ENCODE measurements at regions not wholly inside any gene's neighbourhood (a gene's known extent, or its start where the extent isn't known, plus 50 kb on each side); places are given as distances from the start of the nearest gene placed in this dataset.

DNA sequence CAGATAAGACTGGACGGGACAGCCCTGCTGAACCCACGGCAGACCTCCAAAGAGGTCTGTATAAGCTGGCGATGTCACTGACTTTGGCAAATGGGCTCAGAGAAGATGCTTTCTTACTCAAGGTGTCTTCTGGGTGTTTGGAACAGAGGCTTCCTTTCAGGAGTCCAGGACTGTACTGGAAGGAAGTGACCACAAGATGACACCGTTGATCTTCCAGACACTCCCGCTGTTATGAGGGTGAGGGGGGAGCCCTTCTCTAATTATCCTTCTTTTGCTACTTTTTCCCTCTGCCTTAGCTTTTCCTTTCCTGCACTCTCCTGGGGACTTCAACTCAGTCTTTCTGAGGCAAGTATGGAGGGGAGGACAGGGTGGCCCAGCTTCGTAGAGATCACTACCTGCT is 65.2 kb upstream of the ZNF599 start:
- no peaks in the 10 kb centered on the region for H3K36me3 ChIP-seq (ENCODE audit: insufficient read depth, low read length)
- peaks cover 14% of the 10 kb centered on the region for H3K27me3 ChIP-seq (ENCODE audit: insufficient read depth, low read length)
- peaks cover 7% of the 10 kb centered on the region for H3K9me3 ChIP-seq (ENCODE audit: low read length)
- H3K4me1 ChIP-seq (ENCODE audit: insufficient read depth, low read length) = no peaks in the 10 kb centered on the region
- no peak overlapping the region for H2AFZ ChIP-seq (ENCODE audit: low read depth, low read length)
- H3K4me3 ChIP-seq (ENCODE audit: low read length) = no peak overlapping the region

DNA sequence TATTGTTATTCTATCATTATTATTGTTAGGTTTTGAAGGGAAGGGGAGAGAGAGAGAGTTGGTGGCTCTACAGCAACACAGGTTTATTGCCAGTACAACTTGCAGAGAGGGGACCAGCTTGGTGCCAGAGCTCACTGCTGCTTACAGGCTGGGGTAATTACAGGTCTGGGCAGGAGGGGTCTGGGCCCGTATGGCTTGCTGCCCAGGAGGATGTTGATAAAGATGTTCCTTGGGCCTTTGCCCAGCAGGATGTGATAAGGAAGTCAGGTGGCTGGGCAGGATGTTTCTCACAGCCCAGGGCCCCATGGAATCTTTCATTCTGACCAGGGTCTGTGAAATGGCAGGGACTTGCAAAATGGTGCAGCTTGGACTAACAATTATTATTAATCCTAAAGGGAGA is 64.2 kb upstream of the ZNF599 start:
- peaks cover 7% of the 10 kb centered on the region for H3K9me3 ChIP-seq (ENCODE audit: low read length)
- H3K27me3 ChIP-seq (ENCODE audit: insufficient read depth, low read length) = peaks cover 14% of the 10 kb centered on the region
- H3K4me1 ChIP-seq (ENCODE audit: insufficient read depth, low read length) = no peaks in the 10 kb centered on the region
- H3K36me3 ChIP-seq (ENCODE audit: insufficient read depth, low read length) = no peaks in the 10 kb centered on the region
- H2AFZ ChIP-seq (ENCODE audit: low read depth, low read length) = no peak overlapping the region
- no peak overlapping the region for H3K4me3 ChIP-seq (ENCODE audit: low read length)

DNA sequence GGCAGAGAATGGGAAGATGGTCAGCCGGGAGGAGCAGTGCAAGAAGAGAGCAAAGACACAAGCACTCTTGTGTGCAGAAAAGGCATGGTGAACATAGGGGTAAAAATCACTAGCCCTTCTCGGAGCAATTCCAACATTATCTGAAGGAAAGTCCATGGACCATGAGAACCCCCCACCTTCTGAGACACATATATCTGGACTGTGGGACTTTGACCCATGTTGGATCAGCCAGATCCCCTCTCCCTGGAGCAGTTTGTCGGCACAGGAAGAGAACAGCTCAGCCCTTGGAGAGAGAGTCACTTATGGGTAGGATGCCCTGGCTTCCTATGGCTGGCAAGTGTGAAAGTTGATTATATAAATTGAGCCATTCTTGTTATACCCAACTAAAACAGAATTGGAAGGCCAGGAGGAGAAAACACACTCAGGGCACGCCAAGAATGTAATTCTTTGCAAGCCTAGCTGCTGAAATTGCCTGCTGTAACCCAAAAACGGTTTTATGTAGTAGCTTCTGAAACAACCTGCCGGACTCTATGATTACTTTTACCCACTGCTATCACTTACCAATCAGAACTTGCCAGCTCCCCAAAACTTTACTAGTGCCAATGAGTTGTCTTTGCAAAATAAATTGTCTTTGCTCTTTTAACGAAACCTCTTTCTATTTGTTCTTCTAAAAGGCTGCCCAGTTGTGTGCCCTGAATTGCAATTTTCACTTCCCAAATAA is 62.8 kb upstream of the ZNF599 start:
- H3K4me1 ChIP-seq (ENCODE audit: insufficient read depth, low read length) = no peaks in the 10 kb centered on the region
- peaks cover 14% of the 10 kb centered on the region for H3K27me3 ChIP-seq (ENCODE audit: insufficient read depth, low read length)
- no peak overlapping the region for H2AFZ ChIP-seq (ENCODE audit: low read depth, low read length)
- no peaks in the 10 kb centered on the region for H3K36me3 ChIP-seq (ENCODE audit: insufficient read depth, low read length)
- peaks cover 7% of the 10 kb centered on the region for H3K9me3 ChIP-seq (ENCODE audit: low read length)
- no peak overlapping the region for H3K4me3 ChIP-seq (ENCODE audit: low read length)

DNA sequence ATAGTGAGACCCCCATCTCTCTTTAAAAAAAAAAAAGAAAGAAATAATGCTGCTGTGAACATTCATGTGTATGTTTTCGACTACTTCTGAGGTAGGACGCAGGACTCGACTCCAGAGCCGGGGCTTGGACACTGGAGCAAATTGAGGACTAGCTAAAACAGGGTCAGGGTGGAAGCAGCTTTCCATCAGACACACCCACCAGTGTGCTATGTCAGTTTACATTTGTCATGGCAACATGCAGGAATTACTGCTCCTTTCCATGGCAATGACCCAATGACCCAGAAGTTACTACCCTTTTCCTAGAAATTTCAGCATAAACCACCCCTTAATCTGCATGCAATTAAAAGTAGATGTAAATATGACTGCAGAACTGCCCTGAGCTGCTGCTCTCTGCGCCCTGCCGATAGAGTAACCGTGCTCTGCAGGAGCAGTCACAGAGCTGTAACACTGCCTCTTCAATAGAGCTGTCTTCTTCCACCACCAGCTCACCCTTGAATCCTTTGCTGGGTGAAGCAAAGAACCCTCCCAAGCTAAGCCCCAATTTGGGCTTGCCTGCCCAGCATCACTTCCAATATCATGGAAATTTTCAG is 61.6 kb upstream of the ZNF599 start:
- Histone ChIP-seq H3K27me3 (ENCODE audit: insufficient read depth, low read length) (peaks cover 11% of the 10 kb centered on the region), H3K4me3 (ENCODE audit: low read length) (no peak overlapping the region), H3K36me3 (ENCODE audit: insufficient read depth, low read length) (no peaks in the 10 kb centered on the region), H3K9me3 (ENCODE audit: low read length) (peaks cover 7% of the 10 kb centered on the region), H3K4me1 (ENCODE audit: insufficient read depth, low read length) (no peaks in the 10 kb centered on the region), H2AFZ (ENCODE audit: low read depth, low read length) (no peak overlapping the region)

DNA sequence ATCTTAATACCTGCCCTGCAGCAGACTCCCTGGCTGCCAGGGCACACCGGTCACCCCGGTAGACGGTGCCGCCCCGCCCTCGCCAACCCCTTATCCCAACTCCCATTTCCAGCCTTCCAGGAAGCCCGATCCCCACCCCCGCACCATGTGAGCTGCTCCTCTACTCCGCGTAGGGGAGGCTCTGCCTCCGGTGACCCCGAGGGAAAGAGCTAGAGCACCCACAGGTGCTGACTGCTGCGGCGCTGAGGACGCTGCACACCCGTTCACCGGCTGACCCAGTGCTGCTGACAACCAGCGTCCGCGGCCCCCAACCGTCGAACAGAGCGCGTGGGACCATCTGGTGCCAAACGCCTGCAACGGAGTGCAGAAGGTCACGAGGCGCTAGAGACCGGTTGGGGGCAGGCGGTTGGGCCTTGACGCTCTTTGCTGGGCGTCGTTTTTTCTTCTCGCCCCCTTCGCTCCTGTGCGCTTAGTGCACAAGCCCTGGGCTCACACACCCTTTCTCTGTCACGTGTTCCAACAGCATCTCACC is 59.6 kb upstream of the ZNF599 start:
- no peak overlapping the region for H3K4me3 ChIP-seq (ENCODE audit: low read length)
- no peaks in the 10 kb centered on the region for H3K4me1 ChIP-seq (ENCODE audit: insufficient read depth, low read length)
- no peaks in the 10 kb centered on the region for H3K27me3 ChIP-seq (ENCODE audit: insufficient read depth, low read length)
- no peaks in the 10 kb centered on the region for H3K36me3 ChIP-seq (ENCODE audit: insufficient read depth, low read length)
- H2AFZ ChIP-seq (ENCODE audit: low read depth, low read length) = no peak overlapping the region
- peaks cover 1% of the 10 kb centered on the region for H3K9me3 ChIP-seq (ENCODE audit: low read length)

DNA sequence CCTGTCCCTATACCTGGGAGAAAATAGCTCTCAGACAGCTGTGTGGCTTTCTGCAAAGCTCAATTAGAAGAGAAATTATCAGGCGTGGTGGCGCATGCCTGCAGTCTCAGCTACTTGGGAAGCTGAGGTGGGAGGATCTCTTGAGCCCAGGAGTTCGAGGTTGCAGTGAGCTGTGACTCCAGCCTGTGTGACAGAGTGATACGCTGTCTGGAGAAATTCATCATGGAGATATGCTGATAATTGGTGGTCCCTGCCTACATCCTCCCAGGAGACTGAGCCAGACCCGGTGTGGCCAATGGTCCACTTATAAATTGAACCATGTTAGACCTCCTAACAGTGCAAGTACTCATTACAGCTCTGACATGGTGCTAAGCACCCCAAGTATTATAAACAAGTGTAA is 58.7 kb upstream of the ZNF599 start:
- no peak overlapping the region for H3K4me3 ChIP-seq (ENCODE audit: low read length)
- H3K36me3 ChIP-seq (ENCODE audit: insufficient read depth, low read length) = no peaks in the 10 kb centered on the region

DNA sequence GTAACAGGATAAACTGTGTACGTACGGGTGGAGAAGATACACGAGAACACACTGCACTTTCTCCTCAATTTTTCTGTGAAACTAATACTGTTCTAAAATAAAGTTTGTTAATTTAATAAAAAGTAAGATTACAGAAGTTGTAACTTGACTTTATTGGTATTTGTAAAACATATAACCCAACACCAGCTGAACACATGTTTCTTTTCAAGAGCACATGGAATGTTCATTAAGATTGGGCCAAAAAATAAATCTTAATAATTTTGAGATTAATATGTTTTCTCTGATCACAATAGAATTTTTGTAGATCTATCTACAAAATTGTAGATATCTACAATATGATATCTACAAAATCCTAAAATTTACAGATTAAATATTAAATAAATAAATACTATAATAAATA is 55.1 kb upstream of the ZNF599 start:
- Histone ChIP-seq H3K4me3 (ENCODE audit: low read length) (no peak overlapping the region), H3K9me3 (ENCODE audit: low read length) (no peaks in the 10 kb centered on the region), H2AFZ (ENCODE audit: low read depth, low read length) (no peak overlapping the region), H3K27me3 (ENCODE audit: insufficient read depth, low read length) (no peaks in the 10 kb centered on the region), H3K36me3 (ENCODE audit: insufficient read depth, low read length) (no peaks in the 10 kb centered on the region), H3K4me1 (ENCODE audit: insufficient read depth, low read length) (no peaks in the 10 kb centered on the region)

More for the DNA sequence above, 58.7 kb upstream of the ZNF599 start:
- peaks cover 1% of the 10 kb centered on the region for H3K9me3 ChIP-seq (ENCODE audit: low read length)
- no peaks in the 10 kb centered on the region for H3K4me1 ChIP-seq (ENCODE audit: insufficient read depth, low read length)
- H3K27me3 ChIP-seq (ENCODE audit: insufficient read depth, low read length) = no peaks in the 10 kb centered on the region
- no peak overlapping the region for H2AFZ ChIP-seq (ENCODE audit: low read depth, low read length)

DNA sequence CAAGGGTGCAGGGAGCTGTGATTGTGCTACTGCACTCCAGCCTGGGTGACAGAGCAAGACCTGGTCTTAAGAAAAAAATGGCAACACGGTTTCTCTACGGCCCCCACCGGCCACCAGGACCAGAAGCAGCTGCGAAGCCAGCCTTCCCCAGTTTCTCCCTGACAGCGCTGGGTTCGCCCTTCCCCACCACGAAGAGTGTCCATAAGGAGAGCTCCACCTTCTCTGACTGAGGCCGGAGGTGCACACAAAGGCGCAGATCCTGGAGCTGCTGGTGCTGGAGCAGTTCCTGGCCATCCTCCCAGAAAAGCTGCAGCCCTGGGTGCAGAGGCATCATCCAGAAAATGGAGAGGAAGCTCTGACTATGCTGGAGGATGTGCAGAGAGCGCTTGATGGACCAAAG is 52.2 kb upstream of the ZNF599 start:
- Histone ChIP-seq H3K9me3 (ENCODE audit: low read length) (no peaks in the 10 kb centered on the region), H3K4me3 (ENCODE audit: low read length) (no peak overlapping the region)

DNA sequence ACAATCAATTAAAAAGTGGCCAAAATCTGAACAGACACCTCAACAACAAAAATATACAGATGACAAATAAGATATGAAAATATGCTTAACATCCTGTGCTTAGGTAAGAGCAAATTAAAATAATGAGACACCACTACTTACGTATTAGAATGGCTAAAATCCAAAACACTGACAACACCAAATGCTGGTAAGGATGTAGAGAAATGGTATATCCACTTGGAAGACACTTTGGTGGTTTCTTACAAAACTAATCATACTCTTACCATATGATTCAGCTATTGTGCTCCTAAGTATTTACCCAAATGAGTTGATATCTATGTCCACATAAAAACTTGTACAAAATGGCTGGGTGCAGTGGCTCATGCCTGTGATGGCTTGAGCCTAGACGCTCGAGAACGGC is 51.7 kb upstream of the ZNF599 start:
- H3K27me3 ChIP-seq (ENCODE audit: insufficient read depth, low read length) = no peaks in the 10 kb centered on the region
- no peak overlapping the region for H2AFZ ChIP-seq (ENCODE audit: low read depth, low read length)
- no peak overlapping the region for H3K4me3 ChIP-seq (ENCODE audit: low read length)
- no peaks in the 10 kb centered on the region for H3K4me1 ChIP-seq (ENCODE audit: insufficient read depth, low read length)
- peaks cover 2% of the 10 kb centered on the region for H3K9me3 ChIP-seq (ENCODE audit: low read length)
- no peaks in the 10 kb centered on the region for H3K36me3 ChIP-seq (ENCODE audit: insufficient read depth, low read length)

More for the DNA sequence above, 52.2 kb upstream of the ZNF599 start:
- no peaks in the 10 kb centered on the region for H3K36me3 ChIP-seq (ENCODE audit: insufficient read depth, low read length)
- H2AFZ ChIP-seq (ENCODE audit: low read depth, low read length) = no peak overlapping the region
- no peaks in the 10 kb centered on the region for H3K27me3 ChIP-seq (ENCODE audit: insufficient read depth, low read length)
- H3K4me1 ChIP-seq (ENCODE audit: insufficient read depth, low read length) = no peaks in the 10 kb centered on the region
